Smooth muscle cell (in vitro differentiated cells): ENCODE measurements at regions not wholly inside any gene's neighbourhood (a gene's known extent, or its start where the extent isn't known, plus 50 kb on each side); places are given as distances from the start of the nearest gene placed in this dataset.

ENCODE experiments used
- DNase-seq: peaks from one replicate; lab custom pipeline; 2025; ENCODE audit not compliant: unreplicated experiment; lab: John Stamatoyannopoulos, UW
- H2AFZ ChIP-seq: fragments of 200-600 bp; sonication (generic); 2 replicates; pipeline ENCODE4 v1.6.0; 2016; ENCODE audit warnings: antibody characterized with exemption, low read depth, mild to moderate bottlenecking
- H3F3A ChIP-seq: fragments of 200-600 bp; sonication (generic); 2 replicates; pipeline ENCODE4 v1.6.0; 2017; ENCODE audit warnings: antibody characterized with exemption, low read depth
- H3K27ac ChIP-seq: fragments of 200-600 bp; sonication (generic); 2 replicates; pipeline ENCODE4 v1.5.1; 2016; ENCODE audit warnings: low read depth, mild to moderate bottlenecking
- H3K27me3 ChIP-seq: fragments of 200-600 bp; sonication (generic); 2 replicates; pipeline ENCODE4 v1.6.1; 2016; ENCODE audit warnings: low read depth, mild to moderate bottlenecking
- H3K36me3 ChIP-seq: fragments of 200-600 bp; sonication (generic); 2 replicates; pipeline ENCODE4 v1.5.1; 2016; ENCODE audit warnings: low read depth
- H3K4me1 ChIP-seq: fragments of 200-600 bp; sonication (generic); 2 replicates; pipeline ENCODE4 v1.5.1; 2016; ENCODE audit warnings: low read depth
- H3K4me2 ChIP-seq: fragments of 200-600 bp; sonication (generic); 2 replicates; pipeline ENCODE4 v1.6.0; 2016; ENCODE audit warnings: mild to moderate bottlenecking
- H3K4me3 ChIP-seq: fragments of 200-600 bp; sonication (generic); 2 replicates; pipeline ENCODE4 v1.5.1; 2016; ENCODE audit warnings: mild to moderate bottlenecking
- H3K79me2 ChIP-seq: fragments of 200-600 bp; sonication (generic); 2 replicates; pipeline ENCODE4 v1.6.0; 2016; ENCODE audit warnings: low read depth, mild to moderate bottlenecking
- H3K9ac ChIP-seq: fragments of 200-600 bp; sonication (generic); 2 replicates; pipeline ENCODE4 v1.6.0; 2016; ENCODE audit warnings: low read depth
- H3K9me3 ChIP-seq: fragments of 200-600 bp; sonication (generic); replicated peaks from 2 replicates; pipeline ENCODE4 v1.5.1; 2016; ENCODE audit warnings: low read depth
- H4K20me1 ChIP-seq: fragments of 200-600 bp; sonication (generic); 2 replicates; pipeline ENCODE4 v1.6.0; 2016; ENCODE audit warnings: low read depth
- CTCF ChIP-seq: fragments of 200-600 bp; sonication (generic); IDR thresholded peaks from 2 replicates; pipeline ENCODE4 v1.5.1; 2017; ENCODE audit warnings: borderline replicate concordance, mild to moderate bottlenecking, antibody characterized with exemption; ENCODE audit not compliant: insufficient read depth, poor library complexity, severe bottlenecking
- WGBS: methylation state at CpG from one replicate; pipeline ENCODE4 v1.1.7; 2016; ENCODE audit warnings: low lambda C conversion rate; 5-methylcytosine and 5-hydroxymethylcytosine counted together

- TF ChIP-seq CTCF, result no peak
- WGBS, result 68% methylated on average over 1 of the region's 1 CpG
- Histone ChIP-seq H3K36me3 (no peaks in the 10 kb centered on the region), H3K27me3 (no peaks in the 10 kb centered on the region), H2AFZ (no peak overlapping the region), H3F3A (no peaks in the 10 kb centered on the region), H3K4me2 (no peak overlapping the region), H3K4me3 (no peak overlapping the region), H3K9me3 (no peaks in the 10 kb centered on the region), H4K20me1 (no peaks in the 10 kb centered on the region), H3K4me1 (no peaks in the 10 kb centered on the region), H3K9ac (no peak overlapping the region), H3K27ac (no peak overlapping the region), H3K79me2 (no peaks in the 10 kb centered on the region)
- DNase-seq, result no peak
Observed at GRCh38 chr2:191748528-191749180, 70.7 kb downstream of the NABP1 start.

- Histone ChIP-seq H3K4me3 (no peak overlapping the region), H3K27me3 (peaks cover under 1% of the 10 kb centered on the region), H3K36me3 (no peaks in the 10 kb centered on the region), H3K4me1 (no peaks in the 10 kb centered on the region), H2AFZ (no peak overlapping the region), H4K20me1 (no peaks in the 10 kb centered on the region), H3K9ac (no peak overlapping the region), H3K4me2 (no peak overlapping the region), H3K79me2 (no peaks in the 10 kb centered on the region), H3K27ac (no peak overlapping the region), H3F3A (no peaks in the 10 kb centered on the region), H3K9me3 (no peaks in the 10 kb centered on the region)
- DNase-seq, result no peak
- no peak for TF ChIP-seq CTCF
- WGBS, result 70% methylated on average over 4 of the region's 4 CpGs
Observed at GRCh38 chr2:191749181-191749540, 71.2 kb downstream of the NABP1 start.

DNA sequence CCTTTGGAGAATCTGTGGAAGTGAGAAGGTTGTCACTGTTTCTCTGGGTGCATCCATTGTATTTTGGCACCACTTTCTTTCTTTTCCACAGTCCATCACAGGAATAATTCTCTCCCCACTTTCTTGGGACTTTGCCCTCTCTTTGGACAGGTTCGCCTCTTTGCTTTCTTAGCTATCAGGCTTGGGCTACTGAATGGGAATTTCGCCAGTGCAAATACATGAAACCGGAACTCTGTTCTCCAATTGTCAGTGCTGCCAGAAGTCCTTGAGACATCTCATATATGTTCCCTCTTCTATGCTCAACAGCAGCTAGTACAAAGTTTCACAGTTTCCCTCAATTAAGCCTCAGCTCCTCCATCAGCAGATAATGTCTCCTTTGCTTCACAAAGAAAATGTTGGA, 76.2 kb downstream of the NABP1 start:
- no peaks in the 10 kb centered on the region for H3K36me3 ChIP-seq
- H3K4me2 ChIP-seq, result no peak overlapping the region
- no peaks in the 10 kb centered on the region for H4K20me1 ChIP-seq
- H3K4me3 ChIP-seq, result no peak overlapping the region
- no peak overlapping the region for H3K27ac ChIP-seq
- H2AFZ ChIP-seq, result no peak overlapping the region
- peaks cover 9% of the 10 kb centered on the region for H3K27me3 ChIP-seq
- no peaks in the 10 kb centered on the region for H3K4me1 ChIP-seq
- DNase-seq, result no peak
- TF ChIP-seq CTCF, result no peak
- no peaks in the 10 kb centered on the region for H3F3A ChIP-seq
- WGBS, result 98% methylated on average over 3 of the region's 3 CpGs
- H3K9ac ChIP-seq, result no peak overlapping the region
- no peaks in the 10 kb centered on the region for H3K9me3 ChIP-seq
- H3K79me2 ChIP-seq, result no peaks in the 10 kb centered on the region

DNA sequence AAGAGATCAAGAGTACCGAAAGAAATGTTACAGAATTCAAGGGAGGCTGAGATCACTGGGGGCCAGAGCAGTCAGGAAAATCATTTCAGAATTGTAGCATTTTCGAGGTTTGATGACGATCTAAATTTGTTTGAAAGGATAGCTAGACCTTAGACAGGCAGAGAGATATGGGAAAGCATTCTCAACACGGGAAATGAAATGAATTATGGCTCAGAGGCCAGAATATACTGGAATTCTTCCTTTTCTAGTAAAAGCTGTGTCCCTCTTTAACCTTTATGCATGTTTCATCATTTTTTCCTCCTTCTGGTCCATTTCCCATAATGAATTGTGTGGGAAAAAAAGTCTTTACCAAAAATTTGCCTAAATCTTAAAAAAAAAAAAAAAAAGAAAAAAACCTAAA, 78.8 kb downstream of the NABP1 start:
- no peak overlapping the region for H3K9ac ChIP-seq
- no peak for TF ChIP-seq CTCF
- H3K4me3 ChIP-seq, result no peak overlapping the region
- DNase-seq, result no peak
- H3K4me1 ChIP-seq, result no peaks in the 10 kb centered on the region
- no peaks in the 10 kb centered on the region for H3K9me3 ChIP-seq
- no peaks in the 10 kb centered on the region for H4K20me1 ChIP-seq
- no peaks in the 10 kb centered on the region for H3F3A ChIP-seq
- no peak overlapping the region for H3K27ac ChIP-seq
- peaks cover 9% of the 10 kb centered on the region for H3K27me3 ChIP-seq
- WGBS, result 95% methylated on average over 4 of the region's 4 CpGs
- H3K4me2 ChIP-seq, result no peak overlapping the region
- no peak overlapping the region for H2AFZ ChIP-seq
- no peaks in the 10 kb centered on the region for H3K79me2 ChIP-seq
- H3K36me3 ChIP-seq, result no peaks in the 10 kb centered on the region
